CD4-positive, CD25-positive, alpha-beta regulatory T cell (primary cell): ENCODE measurements at regions not wholly inside any gene's neighbourhood (a gene's known extent, or its start where the extent isn't known, plus 50 kb on each side); places are given as distances from the start of the nearest gene placed in this dataset.

Source experiments
- ATAC-seq, 2 donors: fragments of 150-1000 bp; cut with Tn5 transposase; one replicate each; pipeline ENCODE4 v1.10.0; 2021; ENCODE audit warnings: low read depth in 2 of 2, moderate number of reproducible peaks in 2 of 2, moderate library complexity in 1 of 2
- DNase-seq, 3 donors: peaks; one replicate each; pipeline versions ENCODE4 v3.0.0 to v3.0.0-alpha.2; 2012 to 2022; ENCODE audit warnings: mixed read lengths in 1 of 3
- H3K27ac ChIP-seq: one replicate; pipeline ENCODE4 v1.7.0; 2013; ENCODE audit warnings: mild to moderate bottlenecking, low read length; ENCODE audit not compliant: insufficient read depth, poor library complexity, severe bottlenecking
- H3K27me3 ChIP-seq: one replicate; pipeline ENCODE4 v1.7.0; 2013; ENCODE audit warnings: low read length; ENCODE audit not compliant: control insufficient read depth, insufficient read depth
- H3K36me3 ChIP-seq: one replicate; pipeline ENCODE4 v1.7.0; 2013; ENCODE audit warnings: mild to moderate bottlenecking, low read length, moderate library complexity; ENCODE audit not compliant: control insufficient read depth, insufficient read depth
- H3K4me1 ChIP-seq: 2 replicates; pipeline ENCODE4 v1.7.0; 2013; ENCODE audit warnings: mild to moderate bottlenecking, low read length; ENCODE audit not compliant: insufficient read depth, control insufficient read depth, poor library complexity, severe bottlenecking
- H3K4me3 ChIP-seq: one replicate; pipeline ENCODE4 v1.7.0; 2013; ENCODE audit warnings: low read depth, mild to moderate bottlenecking, low read length, moderate library complexity
- H3K9me3 ChIP-seq, 2 experiments: 1 replicate in 1 of 2; 2 replicates in 1 of 2; pipeline ENCODE4 v1.7.0; 2013; ENCODE audit warnings: low read length in 2 of 2, mild to moderate bottlenecking in 1 of 2, moderate library complexity in 1 of 2; ENCODE audit not compliant: control insufficient read depth in 2 of 2
- H3K27ac Mint-ChIP-seq, 3 donors: one replicate each; pipeline ENCODE4 v1.8.0; 2020 to 2022; ENCODE audit warnings: mild to moderate bottlenecking in 3 of 3, mixed read lengths in 3 of 3, moderate library complexity in 2 of 3
- H3K27me3 Mint-ChIP-seq: one replicate; pipeline ENCODE4 v1.8.0; 2022; ENCODE audit warnings: mild to moderate bottlenecking, mixed read lengths
- H3K36me3 Mint-ChIP-seq: one replicate; pipeline ENCODE4 v1.8.0; 2020; ENCODE audit warnings: mixed read lengths
- H3K4me1 Mint-ChIP-seq, 4 donors: one replicate each; pipeline ENCODE4 v1.8.0; 2020 to 2022; ENCODE audit warnings: mixed read lengths in 4 of 4, mild to moderate bottlenecking in 1 of 4
- H3K4me3 Mint-ChIP-seq, 4 donors: one replicate each; pipeline ENCODE4 v1.8.0; 2020 to 2022; ENCODE audit warnings: mild to moderate bottlenecking in 4 of 4, mixed read lengths in 4 of 4, moderate library complexity in 3 of 4
- H3K9me3 Mint-ChIP-seq, 7 donors: one replicate each; pipeline ENCODE4 v1.8.0; 2020 to 2022; ENCODE audit warnings: mixed read lengths in 7 of 7, mild to moderate bottlenecking in 3 of 7, moderate library complexity in 2 of 7

GRCh38 chr5:9799606-9800005 is 169.5 kb upstream of the TAS2R1 start:
- Histone ChIP-seq H3K4me1 (no peaks in the 10 kb centered on the region), H3K27ac (no peak overlapping the region), H3K9me3 (no peaks in the 10 kb centered on the region), H3K27me3 (no peaks in the 10 kb centered on the region), H3K36me3 (no peaks in the 10 kb centered on the region), H3K4me3 (no peak overlapping the region)
- Mint-ChIP-seq H3K4me3 (no peak overlapping the region), H3K9me3 (peaks cover 0 to 9% (median 5%) of the 10 kb centered on the region in 7 donors), H3K27me3 (no peaks in the 10 kb centered on the region), H3K4me1 (no peaks in the 10 kb centered on the region), H3K27ac (no peak overlapping the region), H3K36me3 (no peaks in the 10 kb centered on the region)
- DNase-seq (no peak), ATAC-seq (no peak)

DNA sequence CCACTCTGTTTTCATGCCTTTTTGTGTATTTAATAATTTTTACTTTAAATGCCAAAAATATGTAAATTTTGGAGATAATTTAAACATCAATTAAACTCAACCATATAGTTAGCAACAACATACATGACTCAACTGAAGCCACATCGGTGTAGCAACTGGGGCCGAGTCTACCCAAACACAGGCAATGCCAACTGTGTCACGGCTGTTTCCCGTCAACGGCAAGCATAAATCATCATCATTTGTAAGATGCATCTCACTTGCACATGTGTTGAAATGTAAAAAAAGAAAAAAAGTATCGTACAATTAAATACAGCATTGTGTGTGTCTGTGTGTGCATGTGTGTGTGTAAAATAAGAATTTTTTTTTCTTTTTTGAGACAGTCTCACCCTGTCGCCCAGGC is 160.1 kb upstream of the TAS2R1 start:
- Mint-ChIP-seq H3K4me3 (no peak overlapping the region), H3K27ac (no peak overlapping the region), H3K27me3 (no peaks in the 10 kb centered on the region), H3K9me3 (peaks cover 0 to 3% (median 0%) of the 10 kb centered on the region in 7 donors), H3K36me3 (no peaks in the 10 kb centered on the region), H3K4me1 (no peaks in the 10 kb centered on the region)
- Histone ChIP-seq H3K36me3 (no peaks in the 10 kb centered on the region), H3K4me3 (no peak overlapping the region), H3K27ac (no peak overlapping the region), H3K9me3 (no peaks in the 10 kb centered on the region), H3K27me3 (no peaks in the 10 kb centered on the region), H3K4me1 (no peaks in the 10 kb centered on the region)
- DNase-seq (no peak), ATAC-seq (no peak)

DNA sequence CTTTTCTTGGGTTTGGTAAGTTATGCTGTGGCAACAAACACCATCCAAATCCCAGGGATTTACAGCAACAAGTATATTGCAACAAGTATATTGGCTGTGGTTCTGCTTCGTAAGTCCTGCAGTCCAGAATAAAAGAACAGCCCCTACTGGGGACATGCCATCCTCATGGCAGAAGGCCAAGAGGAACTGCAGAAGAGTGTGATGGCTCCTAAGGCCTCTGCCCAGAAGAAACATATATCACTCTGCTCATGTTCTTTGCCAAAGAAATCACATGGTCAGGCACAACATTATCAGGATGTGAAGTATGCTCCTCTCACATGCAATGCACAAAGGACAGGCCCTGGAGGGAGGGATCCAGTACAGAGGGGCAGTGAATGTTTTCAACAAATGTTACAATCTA is 159.6 kb upstream of the TAS2R1 start:
- no peak overlapping the region for H3K4me3 Mint-ChIP-seq
- DNase-seq: no peak
- no peak for ATAC-seq
- no peaks in the 10 kb centered on the region for H3K27me3 ChIP-seq
- H3K4me3 ChIP-seq: no peak overlapping the region
- peaks cover 0 to 4% (median 0%) of the 10 kb centered on the region in 7 donors for H3K9me3 Mint-ChIP-seq
- H3K4me1 ChIP-seq: no peaks in the 10 kb centered on the region
- no peak overlapping the region for H3K27ac Mint-ChIP-seq
- H3K27ac ChIP-seq: no peak overlapping the region
- no peaks in the 10 kb centered on the region for H3K4me1 Mint-ChIP-seq
- no peaks in the 10 kb centered on the region for H3K36me3 ChIP-seq
- no peaks in the 10 kb centered on the region for H3K36me3 Mint-ChIP-seq
- no peaks in the 10 kb centered on the region for H3K27me3 Mint-ChIP-seq
- H3K9me3 ChIP-seq: no peaks in the 10 kb centered on the region

- Mint-ChIP-seq H3K27me3 (no peaks in the 10 kb centered on the region), H3K27ac (no peak overlapping the region), H3K4me3 (no peak overlapping the region), H3K36me3 (no peaks in the 10 kb centered on the region), H3K4me1 (no peaks in the 10 kb centered on the region), H3K9me3 (peaks cover 0 to 5% (median 0%) of the 10 kb centered on the region in 7 donors)
- no peaks in the 10 kb centered on the region for H3K4me1 ChIP-seq
- H3K27ac ChIP-seq: no peak overlapping the region
- ATAC-seq (no peak), DNase-seq (no peak)
- no peak overlapping the region for H3K4me3 ChIP-seq
- no peaks in the 10 kb centered on the region for H3K36me3 ChIP-seq
- H3K9me3 ChIP-seq: no peaks in the 10 kb centered on the region
- no peaks in the 10 kb centered on the region for H3K27me3 ChIP-seq
Measured at GRCh38 chr5:9787861-9788600, 157.9 kb upstream of the TAS2R1 start.

- no peak for ATAC-seq
- Mint-ChIP-seq H3K9me3 (peaks cover 0 to 6% (median 3%) of the 10 kb centered on the region in 7 donors), H3K4me1 (no peaks in the 10 kb centered on the region), H3K27ac (peak overlapping the region in 1 of 3 donors; percentile 12), H3K36me3 (no peaks in the 10 kb centered on the region), H3K4me3 (no peak overlapping the region), H3K27me3 (no peaks in the 10 kb centered on the region)
- Histone ChIP-seq H3K9me3 (no peaks in the 10 kb centered on the region), H3K27ac (no peak overlapping the region), H3K4me3 (no peak overlapping the region), H3K36me3 (no peaks in the 10 kb centered on the region), H3K27me3 (no peaks in the 10 kb centered on the region), H3K4me1 (no peaks in the 10 kb centered on the region)
- no peak for DNase-seq
Measured at GRCh38 chr5:9786380-9787360, 156.5 kb upstream of the TAS2R1 start.

DNA sequence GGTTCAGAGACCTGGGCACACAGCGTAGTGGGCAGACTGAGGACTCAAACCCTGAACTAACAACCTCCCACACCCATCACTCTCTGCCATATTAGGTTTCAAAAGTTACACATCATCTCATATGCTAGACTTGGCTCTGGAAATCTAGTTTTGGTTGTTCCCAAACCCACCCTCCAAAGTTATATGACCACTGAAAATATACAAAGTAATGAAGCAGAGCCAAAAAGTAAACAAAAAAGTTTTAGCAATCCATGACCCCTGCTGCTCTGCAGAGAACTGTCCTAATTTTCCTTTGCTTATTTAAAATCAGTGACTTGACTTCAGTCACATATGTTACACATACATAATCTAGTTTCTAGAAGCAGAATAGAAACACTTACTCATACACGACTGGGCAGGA is 155.6 kb upstream of the TAS2R1 start:
- Mint-ChIP-seq H3K36me3 (no peaks in the 10 kb centered on the region), H3K9me3 (peaks cover 0 to 15% (median 6%) of the 10 kb centered on the region in 7 donors), H3K4me3 (no peak overlapping the region), H3K27ac (no peak overlapping the region), H3K4me1 (no peaks in the 10 kb centered on the region), H3K27me3 (peaks cover 5% of the 10 kb centered on the region)
- Histone ChIP-seq H3K9me3 (no peaks in the 10 kb centered on the region), H3K4me1 (no peaks in the 10 kb centered on the region), H3K36me3 (no peaks in the 10 kb centered on the region), H3K4me3 (no peak overlapping the region), H3K27me3 (no peaks in the 10 kb centered on the region), H3K27ac (no peak overlapping the region)
- DNase-seq (no peak), ATAC-seq (no peak)

GRCh38 chr5:9784231-9784630 is 154.1 kb upstream of the TAS2R1 start:
- Histone ChIP-seq H3K4me1 (no peaks in the 10 kb centered on the region), H3K27me3 (no peaks in the 10 kb centered on the region), H3K9me3 (no peaks in the 10 kb centered on the region), H3K36me3 (no peaks in the 10 kb centered on the region), H3K27ac (no peak overlapping the region), H3K4me3 (no peak overlapping the region)
- no peak overlapping the region for H3K27ac Mint-ChIP-seq
- peaks cover 0 to 15% (median 9%) of the 10 kb centered on the region in 7 donors for H3K9me3 Mint-ChIP-seq
- H3K4me1 Mint-ChIP-seq: no peaks in the 10 kb centered on the region
- no peak overlapping the region for H3K4me3 Mint-ChIP-seq
- ATAC-seq (no peak), DNase-seq (no peak)
- H3K36me3 Mint-ChIP-seq: no peaks in the 10 kb centered on the region
- peaks cover 5% of the 10 kb centered on the region for H3K27me3 Mint-ChIP-seq
